Stomach (tissue), 8 donors: ENCODE measurements at regions not wholly inside any gene's neighbourhood (a gene's known extent, or its start where the extent isn't known, plus 50 kb on each side); places are given as distances from the start of the nearest gene placed in this dataset.

ENCODE experiments used
- DNase-seq, 2 donors: peaks; one replicate each; pipeline versions ENCODE4 v3.0.0 to v3.0.0-alpha.2; 2013 to 2019
- H3K27ac ChIP-seq, 5 donors: fragments of 200-600 bp in 4 of 5; sonication (generic) in 4 of 5; one replicate each; pipeline ENCODE4 v1.5.1; 2013 to 2019; ENCODE audit warnings: mild to moderate bottlenecking in 1 of 5, moderate library complexity in 1 of 5
- H3K27me3 ChIP-seq, 3 donors: fragments of 200-600 bp; sonication (generic); one replicate each; pipeline ENCODE4 v1.5.1; 2017 to 2019; ENCODE audit warnings: mixed run types in 1 of 3
- H3K36me3 ChIP-seq, 4 donors: fragments of 200-600 bp; sonication (generic); 1 replicate in 3 of 4; 2 replicates in 1 of 4; pipeline ENCODE4 v1.5.1; 2016 to 2019
- H3K4me1 ChIP-seq, 4 donors: fragments of 200-600 bp; sonication (generic); one replicate each; pipeline ENCODE4 v1.5.1; 2016 to 2019
- H3K4me3 ChIP-seq, 4 donors: fragments of 200-600 bp; sonication (generic) in 3 of 4; one replicate each; pipeline ENCODE4 v1.5.1; 2016 to 2019; ENCODE audit warnings: mild to moderate bottlenecking in 1 of 4
- H3K9me3 ChIP-seq, 4 donors: fragments of 200-600 bp; sonication (generic); one replicate each; pipeline ENCODE4 v1.5.1; 2016 to 2019
- EP300 ChIP-seq: sonication (generic); formaldehyde crosslinking; IDR thresholded peaks from one replicate; pipeline ENCODE4 v1.6.1; 2017; ENCODE audit warnings: antibody characterized with exemption
- POLR2A ChIP-seq, 4 donors: fragments of 450-650 bp; IDR thresholded peaks; one replicate each; pipeline ENCODE4 v1.6.1; 2016; ENCODE audit warnings: antibody characterized with exemption in 4 of 4, control low read depth in 2 of 4, mild to moderate bottlenecking in 1 of 4, moderate library complexity in 1 of 4
- POLR2AphosphoS5 ChIP-seq, 3 donors: sonication (generic); formaldehyde crosslinking; IDR thresholded peaks; one replicate each; pipeline ENCODE4 v1.6.1; 2016; ENCODE audit warnings: antibody characterized with exemption in 3 of 3
- WGBS, 5 donors: extraction: QIAGEN DNeasy Blood & Tissue Kit in 3 of 5; methylation state at CpG; one replicate each; pipeline versions ENCODE4 v1.1.5 to v1.1.7; 2013 to 2018; 5-methylcytosine and 5-hydroxymethylcytosine counted together
- intact Hi-C: fragments of 100-400 bp; cut with DNase I; formaldehyde crosslinking; loops from one replicate; pipeline ENCODE4 v1.15.1; 2023; ENCODE audit warnings: low total_unique reads
- TF ChIP-seq, protein P1 (sequence below), 7 experiments: fragments of 450-650 bp in 4 of 7; fragments of 200-600 bp in 3 of 7; sonication (generic) in 3 of 7; IDR thresholded peaks; one replicate each; pipeline ENCODE4 v1.5.1; 2016 to 2019; ENCODE audit warnings: antibody characterized with exemption in 7 of 7, control low read depth in 2 of 7, mild to moderate bottlenecking in 1 of 7
- donor health status: healthy with polysubstance abuse.
- donor health status: Bipolar disorder and iron deficiency.
- donor health status: healthy.

DNA sequence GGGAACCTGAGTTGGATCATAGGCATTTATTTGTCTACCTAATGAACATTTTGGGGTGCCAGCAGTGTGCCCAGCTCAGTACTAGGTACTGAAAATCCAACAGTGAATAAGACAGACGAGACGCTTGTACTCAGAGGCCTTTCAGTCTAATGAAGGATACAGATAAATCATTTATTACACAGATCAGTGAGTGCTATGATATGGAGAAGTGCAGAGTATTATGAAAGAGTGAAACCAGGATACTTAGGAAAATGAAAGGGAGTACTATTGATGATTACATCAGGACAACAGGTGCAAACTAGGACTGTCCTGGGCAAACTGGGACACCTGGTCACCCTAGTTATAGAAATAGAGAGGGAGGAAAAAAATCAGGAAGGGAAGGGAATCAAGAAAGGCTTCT is 207.5 kb upstream of the NCAM1 start:
- Histone ChIP-seq H3K36me3 (no peaks in the 10 kb centered on the region), H3K4me1 (peaks cover 0 to 13% (median 0%) of the 10 kb centered on the region in 4 donors), H3K27me3 (peaks cover 0 to 5% (median 3%) of the 10 kb centered on the region in 3 donors), H3K9me3 (no peaks in the 10 kb centered on the region), H3K4me3 (no peak overlapping the region), H3K27ac (no peak overlapping the region)
- DNase-seq, result no peak
- WGBS, 5 donors, result 85 to 100% (median 94%) methylated on average over 2 of the region's 2 CpGs
- TF ChIP-seq POLR2A (IDR thresholded peaks at IDR 0.05) (no peak), EP300 (no peak), POLR2AphosphoS5 (IDR thresholded peaks at IDR 0.05) (no peak)
- TF ChIP-seq, protein P1, sequence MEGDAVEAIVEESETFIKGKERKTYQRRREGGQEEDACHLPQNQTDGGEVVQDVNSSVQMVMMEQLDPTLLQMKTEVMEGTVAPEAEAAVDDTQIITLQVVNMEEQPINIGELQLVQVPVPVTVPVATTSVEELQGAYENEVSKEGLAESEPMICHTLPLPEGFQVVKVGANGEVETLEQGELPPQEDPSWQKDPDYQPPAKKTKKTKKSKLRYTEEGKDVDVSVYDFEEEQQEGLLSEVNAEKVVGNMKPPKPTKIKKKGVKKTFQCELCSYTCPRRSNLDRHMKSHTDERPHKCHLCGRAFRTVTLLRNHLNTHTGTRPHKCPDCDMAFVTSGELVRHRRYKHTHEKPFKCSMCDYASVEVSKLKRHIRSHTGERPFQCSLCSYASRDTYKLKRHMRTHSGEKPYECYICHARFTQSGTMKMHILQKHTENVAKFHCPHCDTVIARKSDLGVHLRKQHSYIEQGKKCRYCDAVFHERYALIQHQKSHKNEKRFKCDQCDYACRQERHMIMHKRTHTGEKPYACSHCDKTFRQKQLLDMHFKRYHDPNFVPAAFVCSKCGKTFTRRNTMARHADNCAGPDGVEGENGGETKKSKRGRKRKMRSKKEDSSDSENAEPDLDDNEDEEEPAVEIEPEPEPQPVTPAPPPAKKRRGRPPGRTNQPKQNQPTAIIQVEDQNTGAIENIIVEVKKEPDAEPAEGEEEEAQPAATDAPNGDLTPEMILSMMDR (IDR thresholded peaks at IDR 0.05), result no peak
- intact Hi-C loops, result no loop called here

DNA sequence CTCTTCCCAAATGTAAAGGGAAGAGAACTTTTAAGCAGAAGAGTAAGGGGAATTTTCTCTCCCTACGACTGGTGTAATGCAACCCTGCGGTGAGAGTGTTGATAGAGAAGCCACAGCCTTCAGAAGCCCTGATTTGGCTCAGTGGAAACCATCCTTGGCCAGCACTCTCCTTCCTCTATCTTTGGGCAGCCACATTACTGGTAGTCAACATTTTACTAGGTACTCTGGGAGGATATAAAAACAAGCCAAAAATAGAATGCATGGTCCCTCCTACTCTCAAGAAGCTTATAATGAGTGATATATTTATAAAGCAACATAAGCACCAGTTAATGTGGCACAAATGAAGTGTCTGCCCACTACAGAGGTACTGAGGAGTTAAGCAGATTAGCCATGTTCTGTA is 201.8 kb upstream of the NCAM1 start:
- no peaks in the 10 kb centered on the region for H3K27me3 ChIP-seq
- no peak overlapping the region for H3K4me3 ChIP-seq
- H3K36me3 ChIP-seq, result no peaks in the 10 kb centered on the region
- intact Hi-C loops, result no loop called here
- 80 to 96% (median 94%) methylated on average over 2 of the region's 2 CpGs for WGBS, 5 donors
- no peaks in the 10 kb centered on the region for H3K9me3 ChIP-seq
- peaks cover 0 to 3% (median 0%) of the 10 kb centered on the region in 4 donors for H3K4me1 ChIP-seq
- TF ChIP-seq, protein P1 (IDR thresholded peaks at IDR 0.05), result no peak
- no peak for TF ChIP-seq POLR2AphosphoS5 (IDR thresholded peaks at IDR 0.05)
- no peak for TF ChIP-seq POLR2A (IDR thresholded peaks at IDR 0.05)
- no peak for TF ChIP-seq EP300
- DNase-seq, result no peak
- H3K27ac ChIP-seq, result no peak overlapping the region

DNA sequence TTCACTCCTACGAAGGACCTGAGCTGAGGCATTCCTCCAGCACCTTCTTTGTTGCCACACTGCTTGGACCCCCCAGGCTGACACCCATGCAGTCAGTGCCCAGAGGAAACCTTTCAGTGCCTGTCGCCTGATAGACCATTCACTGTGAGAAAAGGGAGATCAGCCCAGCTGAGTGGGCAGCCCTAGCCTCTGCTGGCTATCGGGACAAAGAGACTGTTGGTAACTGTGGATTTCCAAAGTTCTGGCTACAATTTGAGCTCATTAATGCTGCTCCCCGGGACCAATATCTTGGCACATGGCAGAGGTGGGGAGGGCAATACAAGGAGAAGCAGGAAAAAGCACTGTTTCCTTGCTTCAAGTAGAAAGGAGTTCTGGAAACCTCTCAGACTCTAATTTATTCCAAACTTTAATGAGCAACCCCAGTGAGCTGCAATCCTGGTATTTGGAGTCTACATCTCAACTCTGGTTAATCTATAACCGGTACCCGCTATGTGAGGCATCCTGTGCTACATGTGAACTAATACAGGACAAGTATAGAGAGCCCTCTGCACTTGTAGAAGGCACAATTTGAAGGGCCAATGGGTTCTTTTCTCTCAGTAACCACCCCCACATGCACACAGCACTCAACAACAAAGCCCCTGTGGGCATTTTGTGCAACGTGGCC is 200.7 kb upstream of the NCAM1 start:
- H3K4me1 ChIP-seq, result peaks cover 0 to 3% (median 0%) of the 10 kb centered on the region in 4 donors
- H3K4me3 ChIP-seq, result no peak overlapping the region
- H3K9me3 ChIP-seq, result no peaks in the 10 kb centered on the region
- DNase-seq, result no peak
- H3K27ac ChIP-seq, result no peak overlapping the region
- no peak for TF ChIP-seq POLR2A (IDR thresholded peaks at IDR 0.05)
- TF ChIP-seq POLR2AphosphoS5 (IDR thresholded peaks at IDR 0.05), result no peak
- TF ChIP-seq, protein P1 (IDR thresholded peaks at IDR 0.05), result no peak
- TF ChIP-seq EP300, result no peak
- no peaks in the 10 kb centered on the region for H3K27me3 ChIP-seq
- no peaks in the 10 kb centered on the region for H3K36me3 ChIP-seq
- WGBS, 5 donors, result 76 to 85% (median 81%) methylated on average over 6 to 7 of the region's 7 CpGs
- intact Hi-C loops, result no loop called here

DNA sequence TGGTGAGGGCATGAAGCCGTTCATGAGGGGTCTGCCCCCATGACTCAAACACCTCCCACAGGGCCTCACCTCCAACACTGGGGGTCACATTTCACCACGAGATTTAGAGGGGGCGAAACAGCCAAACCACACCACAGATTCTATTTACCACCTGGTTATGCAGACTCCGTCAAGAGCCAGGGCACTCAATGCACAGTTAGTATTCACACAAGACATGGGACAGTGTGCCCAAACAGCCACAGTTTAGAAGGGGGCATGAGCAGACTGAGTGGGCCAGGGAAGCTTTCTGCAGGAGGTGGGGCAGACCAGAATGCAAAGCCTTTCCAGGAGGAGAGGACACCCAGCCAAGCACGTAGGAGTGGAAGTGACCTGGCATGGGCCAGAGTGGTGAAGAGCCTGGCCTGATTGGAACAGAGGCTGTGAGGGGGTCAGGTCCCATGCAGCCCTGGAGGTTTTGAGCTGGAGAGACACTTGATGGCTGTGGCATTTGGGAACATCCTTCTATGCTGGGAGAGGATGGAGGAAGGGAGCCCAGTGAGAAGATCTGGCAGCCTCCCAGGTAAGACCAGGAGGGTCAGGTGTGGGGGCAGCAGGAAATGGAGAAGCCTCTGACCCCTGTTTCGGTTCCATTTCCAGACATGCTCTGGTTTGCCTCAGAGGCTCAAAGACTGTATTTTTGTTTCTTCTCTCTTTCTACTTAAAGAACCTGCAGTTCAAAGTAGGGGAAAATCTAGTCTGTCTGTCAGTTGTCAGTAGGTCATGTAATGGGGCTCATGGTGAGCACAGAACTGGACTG is 199.1 kb upstream of the NCAM1 start:
- no peak for DNase-seq
- no peak for TF ChIP-seq EP300
- TF ChIP-seq POLR2A (IDR thresholded peaks at IDR 0.05), result no peak
- TF ChIP-seq, protein P1 (IDR thresholded peaks at IDR 0.05), result no peak
- no peak for TF ChIP-seq POLR2AphosphoS5 (IDR thresholded peaks at IDR 0.05)

More for the DNA sequence above, 199.1 kb upstream of the NCAM1 start:
- Histone ChIP-seq H3K9me3 (no peaks in the 10 kb centered on the region), H3K27ac (no peak overlapping the region), H3K4me1 (peaks cover 0 to 3% (median 0%) of the 10 kb centered on the region in 4 donors), H3K27me3 (no peaks in the 10 kb centered on the region), H3K36me3 (no peaks in the 10 kb centered on the region), H3K4me3 (no peak overlapping the region)
- 76 to 82% (median 78%) methylated on average over 6 of the region's 6 CpGs for WGBS, 5 donors
- intact Hi-C loops, result no loop called here
